ENCODE measurements at regions not wholly inside any gene's neighbourhood (a gene's known extent, or its start where the extent isn't known, plus 50 kb on each side); places are given as distances from the start of the nearest gene placed in this dataset.

- H3K4me1 ChIP-seq: no peaks in the 10 kb centered on the region
- TF ChIP-seq CTCF (IDR thresholded peaks at IDR 0.05): no peak
- no peak for TF ChIP-seq POLR2AphosphoS5 (IDR thresholded peaks at IDR 0.05; ENCODE audit: insufficient read depth in 1 of 2, low read depth in 1 of 2)
- TF ChIP-seq POLR2A (IDR thresholded peaks at IDR 0.05): no peak
- H3K9me3 ChIP-seq: no peaks in the 10 kb centered on the region
- intact Hi-C loops (cut with DNase I): no loop called here
- no peak overlapping the region for H3K27ac ChIP-seq
- no peak overlapping the region for H3K4me3 ChIP-seq
- H3K36me3 ChIP-seq: no peaks in the 10 kb centered on the region
- no peak for DNase-seq (ENCODE audit: extremely low spot score in 2 of 2)
- H3K27me3 ChIP-seq: no peaks in the 10 kb centered on the region
These were observed 478.8 kb upstream of the ADAMTS16 start for GRCh38 chr5:4661326-4661725.

GRCh38 chr5:4661836-4662235 lies 478.3 kb upstream of the ADAMTS16 start:
- no peak overlapping the region for H3K4me3 ChIP-seq
- no peak for DNase-seq (ENCODE audit: extremely low spot score in 2 of 2)
- no peaks in the 10 kb centered on the region for H3K36me3 ChIP-seq
- H3K27me3 ChIP-seq: no peaks in the 10 kb centered on the region
- TF ChIP-seq CTCF (IDR thresholded peaks at IDR 0.05) (no peak), POLR2AphosphoS5 (IDR thresholded peaks at IDR 0.05; ENCODE audit: insufficient read depth in 1 of 2, low read depth in 1 of 2) (no peak), POLR2A (IDR thresholded peaks at IDR 0.05) (no peak)
- no peak overlapping the region for H3K27ac ChIP-seq
- H3K4me1 ChIP-seq: no peaks in the 10 kb centered on the region
- no peaks in the 10 kb centered on the region for H3K9me3 ChIP-seq
- intact Hi-C loops (cut with DNase I): no loop called here

GRCh38 chr5:4662756-4663155 lies 477.4 kb upstream of the ADAMTS16 start:
- H3K27ac ChIP-seq: no peak overlapping the region
- intact Hi-C loops (cut with DNase I): no loop called here
- H3K4me1 ChIP-seq: no peaks in the 10 kb centered on the region
- no peaks in the 10 kb centered on the region for H3K9me3 ChIP-seq
- H3K36me3 ChIP-seq: no peaks in the 10 kb centered on the region
- DNase-seq (ENCODE audit: extremely low spot score in 2 of 2): no peak
- TF ChIP-seq CTCF (IDR thresholded peaks at IDR 0.05) (no peak), POLR2AphosphoS5 (IDR thresholded peaks at IDR 0.05; ENCODE audit: insufficient read depth in 1 of 2, low read depth in 1 of 2) (no peak), POLR2A (IDR thresholded peaks at IDR 0.05) (no peak)
- H3K4me3 ChIP-seq: no peak overlapping the region
- H3K27me3 ChIP-seq: no peaks in the 10 kb centered on the region

GRCh38 chr5:4665911-4666310 lies 474.2 kb upstream of the ADAMTS16 start:
- Histone ChIP-seq H3K9me3 (no peaks in the 10 kb centered on the region), H3K4me1 (no peaks in the 10 kb centered on the region), H3K27ac (no peak overlapping the region), H3K27me3 (no peaks in the 10 kb centered on the region), H3K4me3 (no peak overlapping the region), H3K36me3 (no peaks in the 10 kb centered on the region)
- intact Hi-C loops (cut with DNase I): no loop called here
- TF ChIP-seq CTCF (IDR thresholded peaks at IDR 0.05) (no peak), POLR2A (IDR thresholded peaks at IDR 0.05) (no peak), POLR2AphosphoS5 (IDR thresholded peaks at IDR 0.05; ENCODE audit: insufficient read depth in 1 of 2, low read depth in 1 of 2) (no peak)
- no peak for DNase-seq (ENCODE audit: extremely low spot score in 2 of 2)

- no peaks in the 10 kb centered on the region for H3K27me3 ChIP-seq
- H3K36me3 ChIP-seq: no peaks in the 10 kb centered on the region
- no peaks in the 10 kb centered on the region for H3K9me3 ChIP-seq
- TF ChIP-seq CTCF (IDR thresholded peaks at IDR 0.05) (no peak), POLR2AphosphoS5 (IDR thresholded peaks at IDR 0.05; ENCODE audit: insufficient read depth in 1 of 2, low read depth in 1 of 2) (no peak), POLR2A (IDR thresholded peaks at IDR 0.05) (no peak)
- DNase-seq (ENCODE audit: extremely low spot score in 2 of 2): no peak
- intact Hi-C loops (cut with DNase I): no loop called here
- no peak overlapping the region for H3K27ac ChIP-seq
- no peak overlapping the region for H3K4me3 ChIP-seq
- no peaks in the 10 kb centered on the region for H3K4me1 ChIP-seq
These were observed 466.0 kb upstream of the ADAMTS16 start for GRCh38 chr5:4674166-4674565.
